H1 (cell line): ENCODE measurements at regions not wholly inside any gene's neighbourhood (a gene's known extent, or its start where the extent isn't known, plus 50 kb on each side); places are given as distances from the start of the nearest gene placed in this dataset.

Source experiments
- EGR1 ChIP-seq: IDR thresholded peaks from 2 replicates; pipeline ENCODE4 v1.6.1; 2011; ENCODE audit warnings: low read depth, low read length, borderline replicate concordance
- YY1 ChIP-seq: IDR thresholded peaks from 2 replicates; pipeline ENCODE4 v1.6.1; 2011; ENCODE audit warnings: low read depth, mild to moderate bottlenecking, low read length
- TF ChIP-seq, protein P1 (sequence below), 3 experiments: IDR thresholded peaks; 1 replicate in 2 of 3; 2 replicates in 1 of 3; pipeline versions ENCODE4 v1.5.1 to v1.6.1; 2011; ENCODE audit warnings: low read length in 3 of 3, mild to moderate bottlenecking in 3 of 3, inconsistent platforms in 2 of 3, low read depth in 1 of 3, moderate library complexity in 1 of 3; ENCODE audit not compliant: insufficient read depth in 1 of 3; ENCODE audit errors: control extremely low read depth in 1 of 3

DNA sequence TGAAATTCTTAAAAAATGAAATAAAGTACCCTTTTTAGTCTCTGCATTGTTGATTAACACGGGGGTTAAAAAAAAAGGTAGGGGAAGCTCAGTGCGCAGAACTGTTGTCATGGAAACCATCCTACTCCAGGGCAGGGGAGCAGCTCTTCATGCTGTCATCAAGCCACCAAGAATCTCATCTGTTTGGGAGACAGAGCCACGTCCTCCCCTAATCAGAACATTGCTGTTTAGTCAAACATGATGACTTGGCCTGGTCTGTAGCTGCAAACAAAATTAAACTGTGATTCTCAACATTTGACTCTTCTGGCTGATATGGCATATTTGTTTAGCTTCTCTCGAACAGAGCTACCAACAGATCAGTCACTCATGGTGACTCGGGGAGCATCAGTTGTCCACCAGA lies 254.4 kb upstream of the KLF14 start (continued):
- TF ChIP-seq EGR1 (no peak), YY1 (no peak)
- TF ChIP-seq, protein P1, sequence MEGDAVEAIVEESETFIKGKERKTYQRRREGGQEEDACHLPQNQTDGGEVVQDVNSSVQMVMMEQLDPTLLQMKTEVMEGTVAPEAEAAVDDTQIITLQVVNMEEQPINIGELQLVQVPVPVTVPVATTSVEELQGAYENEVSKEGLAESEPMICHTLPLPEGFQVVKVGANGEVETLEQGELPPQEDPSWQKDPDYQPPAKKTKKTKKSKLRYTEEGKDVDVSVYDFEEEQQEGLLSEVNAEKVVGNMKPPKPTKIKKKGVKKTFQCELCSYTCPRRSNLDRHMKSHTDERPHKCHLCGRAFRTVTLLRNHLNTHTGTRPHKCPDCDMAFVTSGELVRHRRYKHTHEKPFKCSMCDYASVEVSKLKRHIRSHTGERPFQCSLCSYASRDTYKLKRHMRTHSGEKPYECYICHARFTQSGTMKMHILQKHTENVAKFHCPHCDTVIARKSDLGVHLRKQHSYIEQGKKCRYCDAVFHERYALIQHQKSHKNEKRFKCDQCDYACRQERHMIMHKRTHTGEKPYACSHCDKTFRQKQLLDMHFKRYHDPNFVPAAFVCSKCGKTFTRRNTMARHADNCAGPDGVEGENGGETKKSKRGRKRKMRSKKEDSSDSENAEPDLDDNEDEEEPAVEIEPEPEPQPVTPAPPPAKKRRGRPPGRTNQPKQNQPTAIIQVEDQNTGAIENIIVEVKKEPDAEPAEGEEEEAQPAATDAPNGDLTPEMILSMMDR (IDR thresholded peaks at IDR 0.05; ENCODE audit: control extremely low read depth in 1 of 3, insufficient read depth in 1 of 3, low read depth in 1 of 3, low read length in 3 of 3) = no peak
